HEK293T (cell line): ENCODE measurements at regions not wholly inside any gene's neighbourhood (a gene's known extent, or its start where the extent isn't known, plus 50 kb on each side); places are given as distances from the start of the nearest gene placed in this dataset.
"Not testable (repeated sequence)": the region's sequence is repeated elsewhere in the genome, so short reads cannot be mapped to it uniquely, and the experiment has no call there.

Source experiments
- CTCF ChIA-PET: fragments of 350-600 bp; formaldehyde crosslinking; extraction: SDS; loops from one replicate; lab custom pipeline; 2021; ENCODE audit warnings: antibody characterized with exemption, inconsistent platforms; lab: Yijun Ruan, JAX
- POLR2A ChIA-PET: fragments of 350-600 bp; formaldehyde crosslinking; extraction: SDS; loops from one replicate; lab custom pipeline; 2020; ENCODE audit warnings: antibody characterized with exemption, inconsistent platforms; lab: Yijun Ruan, JAX
- DNase-seq: peaks from one replicate; pipeline ENCODE4 v3.0.0; 2012; ENCODE audit warnings: mixed read lengths; ENCODE audit errors: extremely low spot score
- ARNT ChIP-seq: fragments of 450-650 bp; IDR thresholded peaks from 2 replicates; pipeline ENCODE4 v1.6.1; 2017; ENCODE audit warnings: mild to moderate bottlenecking
- BHLHE40 ChIP-seq: fragments of 450-650 bp; IDR thresholded peaks from 2 replicates; pipeline ENCODE4 v1.6.1; 2016; ENCODE audit warnings: mild to moderate bottlenecking, moderate library complexity, borderline replicate concordance
- CTBP1 ChIP-seq: fragments of 450-650 bp; IDR thresholded peaks from 2 replicates; pipeline ENCODE4 v1.6.1; 2016; ENCODE audit warnings: borderline replicate concordance
- ELF4 ChIP-seq: fragments of 450-650 bp; IDR thresholded peaks from 2 replicates; pipeline ENCODE4 v1.6.1; 2017; ENCODE audit warnings: antibody characterized with exemption
- FOXA1 ChIP-seq: fragments of 450-650 bp; IDR thresholded peaks from 2 replicates; pipeline ENCODE4 v1.6.1; 2016; ENCODE audit warnings: mild to moderate bottlenecking
- FOXK2 ChIP-seq: fragments of 450-650 bp; IDR thresholded peaks from 2 replicates; pipeline ENCODE4 v1.6.1; 2016; ENCODE audit warnings: mild to moderate bottlenecking
- FOXM1 ChIP-seq: fragments of 450-650 bp; IDR thresholded peaks from 2 replicates; pipeline ENCODE4 v1.6.1; 2017; ENCODE audit warnings: mild to moderate bottlenecking, borderline replicate concordance
- HDGF ChIP-seq: fragments of 450-650 bp; IDR thresholded peaks from 2 replicates; pipeline ENCODE4 v1.6.1; 2017; ENCODE audit warnings: antibody characterized with exemption, borderline replicate concordance
- L3MBTL2 ChIP-seq: fragments of 450-650 bp; conservative IDR thresholded peaks from 2 replicates; pipeline ENCODE4 v1.6.1; 2016; ENCODE audit warnings: mild to moderate bottlenecking
- LEF1 ChIP-seq: fragments of 450-650 bp; IDR thresholded peaks from 2 replicates; pipeline ENCODE4 v1.6.1; 2017; ENCODE audit warnings: mild to moderate bottlenecking, borderline replicate concordance
- NFRKB ChIP-seq: fragments of 450-650 bp; IDR thresholded peaks from 2 replicates; pipeline ENCODE4 v1.6.1; 2016; ENCODE audit warnings: mild to moderate bottlenecking, moderate library complexity
- SP1 ChIP-seq: fragments of 450-650 bp; IDR thresholded peaks from 2 replicates; pipeline ENCODE4 v1.6.1; 2017
- SUZ12 ChIP-seq: fragments of 450-650 bp; IDR thresholded peaks from 2 replicates; pipeline ENCODE4 v1.6.1; 2016; ENCODE audit warnings: mild to moderate bottlenecking
- TARDBP ChIP-seq: fragments of 450-650 bp; IDR thresholded peaks from 2 replicates; pipeline ENCODE4 v1.6.1; 2016
- ZNF384 ChIP-seq: fragments of 450-650 bp; IDR thresholded peaks from 2 replicates; pipeline ENCODE4 v1.6.1; 2016
- TF ChIP-seq, protein P1 (sequence below): fragments of 450-650 bp; IDR thresholded peaks from 2 replicates; pipeline ENCODE4 v1.6.1; 2016

DNA sequence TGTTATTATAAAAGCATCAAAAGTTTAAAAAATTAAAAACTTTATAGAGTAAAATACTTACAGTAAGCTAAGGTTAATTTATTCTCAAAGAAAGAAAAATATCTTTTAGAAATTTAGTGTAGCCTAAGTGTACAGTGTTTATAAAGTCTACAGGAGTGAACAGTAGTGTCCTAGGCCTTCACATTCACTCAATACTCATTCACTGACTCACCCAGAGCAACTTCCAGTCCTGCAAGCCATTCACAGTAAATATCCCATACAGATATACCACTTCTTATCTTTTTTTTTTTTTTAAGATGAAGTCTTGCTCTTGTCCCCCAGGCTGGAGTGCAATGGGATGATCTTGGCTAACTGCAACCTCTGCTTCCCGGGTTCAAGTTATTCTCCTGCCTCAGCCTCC lies 73.1 kb upstream of the FST start:
- ChIA-PET CTCF (no interaction called here), POLR2A (no interaction called here)
- no peak for DNase-seq
- TF ChIP-seq L3MBTL2, result no peak
- no peak for TF ChIP-seq CTBP1
- TF ChIP-seq ZNF384, result no peak
- no peak for TF ChIP-seq SUZ12
- TF ChIP-seq NFRKB, result no peak
- TF ChIP-seq BHLHE40, result no peak
- TF ChIP-seq, protein P1, sequence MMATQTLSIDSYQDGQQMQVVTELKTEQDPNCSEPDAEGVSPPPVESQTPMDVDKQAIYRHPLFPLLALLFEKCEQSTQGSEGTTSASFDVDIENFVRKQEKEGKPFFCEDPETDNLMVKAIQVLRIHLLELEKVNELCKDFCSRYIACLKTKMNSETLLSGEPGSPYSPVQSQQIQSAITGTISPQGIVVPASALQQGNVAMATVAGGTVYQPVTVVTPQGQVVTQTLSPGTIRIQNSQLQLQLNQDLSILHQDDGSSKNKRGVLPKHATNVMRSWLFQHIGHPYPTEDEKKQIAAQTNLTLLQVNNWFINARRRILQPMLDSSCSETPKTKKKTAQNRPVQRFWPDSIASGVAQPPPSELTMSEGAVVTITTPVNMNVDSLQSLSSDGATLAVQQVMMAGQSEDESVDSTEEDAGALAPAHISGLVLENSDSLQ, result no peak
- no peak for TF ChIP-seq HDGF

DNA sequence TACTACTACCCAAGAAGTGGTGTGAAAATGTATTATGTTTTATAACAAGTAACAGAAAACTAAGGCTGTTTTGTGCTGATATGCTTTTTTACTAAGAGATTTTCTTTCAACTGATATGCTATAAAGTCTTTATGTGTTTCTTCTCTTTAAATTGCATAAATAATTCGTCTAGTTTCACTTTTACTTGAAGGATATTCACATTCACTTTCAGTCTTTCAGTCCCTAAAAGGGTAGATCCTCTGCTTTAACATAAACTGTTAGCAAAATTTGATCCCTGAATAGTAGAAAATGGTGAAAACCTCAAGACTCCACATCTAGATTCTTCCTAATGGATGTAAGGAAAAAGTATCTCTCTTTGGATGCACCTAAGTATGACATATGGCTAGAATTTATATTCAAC lies 69.0 kb upstream of the FST start:
- POLR2A ChIA-PET, result no interaction called here
- no peak for DNase-seq
- CTCF ChIA-PET, result interaction anchor here (0.9 kb wide), 1 partner anchor 57 kb away, joined by 3 read pairs; no protein-coding TSS in a partner anchor
- TF ChIP-seq, protein P1, result no peak
- TF ChIP-seq L3MBTL2 (no peak), SUZ12 (no peak), BHLHE40 (no peak), FOXA1 (no peak), TARDBP (no peak), ARNT (no peak), ZNF384 (no peak), CTBP1 (no peak)

DNA sequence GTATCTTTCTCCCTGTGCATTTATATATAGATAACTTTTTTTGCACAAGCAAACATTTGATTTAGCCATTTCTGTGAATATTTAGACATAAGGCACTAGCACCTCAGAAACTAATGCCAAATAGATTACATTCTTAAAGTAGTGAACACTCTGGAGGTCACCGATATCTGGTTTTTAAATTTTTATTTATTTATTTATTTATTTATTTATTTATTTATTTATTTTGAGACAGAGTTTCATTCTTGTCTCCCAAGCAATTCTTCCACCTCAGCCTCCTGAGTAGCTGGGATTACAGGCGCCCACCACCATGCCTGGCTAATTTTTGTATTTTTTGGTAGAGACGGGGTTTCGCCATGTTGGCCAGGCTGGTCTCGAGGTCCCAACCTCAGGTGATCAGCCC lies 67.9 kb upstream of the FST start:
- CTCF ChIA-PET, result interaction anchor here (0.5 kb wide), 1 partner anchor 10 kb away, joined by 7 read pairs; no protein-coding TSS in a partner anchor
- POLR2A ChIA-PET, DNase-seq: not testable (repeated sequence)

DNA sequence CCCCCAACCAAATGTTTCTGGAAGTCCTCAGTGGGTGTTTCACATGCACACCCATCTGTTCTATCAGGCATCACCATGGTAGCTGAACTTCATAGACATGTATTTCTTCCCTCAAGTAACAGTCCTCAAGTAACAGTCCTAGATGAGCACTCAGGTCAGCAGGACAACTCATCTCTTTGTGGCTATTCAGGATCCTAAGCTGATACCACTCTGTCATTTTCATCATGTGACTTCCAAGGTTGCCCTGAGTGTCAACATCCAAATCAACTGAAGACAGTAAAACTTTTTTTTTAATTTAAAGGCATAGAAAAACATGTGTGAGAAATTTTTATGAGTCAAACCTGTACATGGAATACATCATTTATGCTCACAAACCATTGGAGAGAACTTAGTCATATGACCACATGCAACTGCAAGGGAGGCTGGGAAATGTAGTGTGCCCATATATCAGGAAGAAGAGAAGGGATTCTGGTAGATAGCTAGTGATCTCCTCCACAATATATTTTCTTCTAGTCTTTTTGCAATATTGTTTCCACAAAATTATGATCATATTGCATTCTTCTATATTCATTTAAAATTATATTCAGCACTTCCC lies 64.2 kb upstream of the FST start:
- no peak for TF ChIP-seq TARDBP
- no peak for TF ChIP-seq SUZ12
- no peak for TF ChIP-seq LEF1
- no peak for TF ChIP-seq ELF4
- TF ChIP-seq ARNT, result no peak
- TF ChIP-seq NFRKB, result no peak
- TF ChIP-seq ZNF384, result no peak
- TF ChIP-seq CTBP1, result no peak
- TF ChIP-seq FOXK2, result no peak
- TF ChIP-seq HDGF, result no peak
- no peak for TF ChIP-seq FOXM1
- no peak for TF ChIP-seq SP1
- TF ChIP-seq FOXA1, result no peak
- no peak for DNase-seq
- CTCF ChIA-PET, result interaction anchor here (0.6 kb wide), 1 partner anchor 11 kb away, joined by 3 read pairs; no protein-coding TSS in a partner anchor
- POLR2A ChIA-PET, result no interaction called here

DNA sequence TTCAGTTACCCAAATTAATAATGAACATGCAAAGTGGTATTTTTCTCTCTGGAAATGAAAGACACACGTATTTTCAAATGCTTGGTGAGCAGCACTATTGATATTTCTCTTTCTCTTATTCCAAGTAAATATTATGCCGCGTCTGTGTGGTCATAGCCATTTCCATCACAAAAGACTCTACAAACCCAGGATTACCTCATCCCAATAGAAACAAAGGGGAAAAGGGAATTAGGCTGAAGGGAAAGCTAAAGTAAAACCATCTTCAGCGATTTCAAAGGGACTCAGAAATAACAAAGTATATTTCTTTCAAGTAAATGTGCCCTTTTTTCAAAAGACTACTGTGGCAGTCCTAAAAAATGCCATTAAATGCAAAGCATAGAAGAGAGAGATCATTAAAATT lies 62.0 kb upstream of the FST start:
- no peak for DNase-seq
- ChIA-PET CTCF (no interaction called here), POLR2A (no interaction called here)
- TF ChIP-seq ZNF384 (no peak), FOXA1 (no peak), L3MBTL2 (no peak), BHLHE40 (no peak), SP1 (no peak), FOXK2 (no peak), FOXM1 (no peak), ARNT (no peak), HDGF (no peak), LEF1 (no peak), ELF4 (no peak), SUZ12 (no peak), NFRKB (no peak), TARDBP (no peak), CTBP1 (no peak)

DNA sequence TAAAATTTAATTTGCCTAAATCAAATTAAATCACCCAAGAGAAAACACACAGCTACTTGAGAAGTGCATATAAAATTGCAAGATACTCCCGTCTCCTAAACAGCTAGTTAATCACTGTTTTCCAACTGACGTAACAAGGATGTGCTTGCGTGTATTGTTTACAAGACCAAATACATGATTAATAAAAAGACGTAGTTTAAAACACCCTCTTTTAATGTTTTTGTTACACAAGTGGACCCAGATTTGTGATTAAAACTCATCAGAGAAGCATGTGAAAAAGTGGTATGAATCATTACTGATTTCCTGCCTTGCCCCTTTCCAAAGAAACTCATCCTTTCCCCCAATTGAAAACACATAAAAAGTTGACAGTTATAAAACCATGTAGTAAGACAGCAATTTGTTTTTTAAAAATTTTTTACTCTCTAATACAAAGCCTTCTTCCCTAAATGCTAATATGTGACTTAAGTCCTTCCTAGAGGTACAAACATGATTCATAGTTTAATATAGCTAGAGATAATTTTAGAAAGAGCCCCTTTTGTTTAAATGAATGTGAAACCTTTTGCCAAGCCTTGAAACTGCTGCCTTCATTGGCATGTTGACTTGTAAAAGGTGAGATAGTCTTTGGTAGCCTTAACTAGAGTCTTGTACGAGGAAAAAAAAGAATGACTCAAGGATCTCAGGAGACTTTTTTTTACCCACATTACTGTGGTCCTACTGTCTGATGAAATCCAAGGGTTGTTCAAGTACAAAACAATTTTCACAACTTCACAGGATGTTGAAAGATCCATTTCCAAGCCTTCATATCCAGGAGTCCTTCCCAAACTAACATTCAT lies 61.4 kb upstream of the FST start:
- no peak for TF ChIP-seq L3MBTL2
- no peak for TF ChIP-seq CTBP1
- TF ChIP-seq, protein P1, result no peak
- no peak for TF ChIP-seq HDGF
- no peak for TF ChIP-seq FOXM1
- no peak for TF ChIP-seq ELF4
- TF ChIP-seq NFRKB, result no peak
- no peak for TF ChIP-seq SP1
- POLR2A ChIA-PET, result no interaction called here
- DNase-seq, result no peak
- CTCF ChIA-PET, result no interaction called here
